Psoas muscle (tissue), 7 donors: ENCODE measurements at regions not wholly inside any gene's neighbourhood (a gene's known extent, or its start where the extent isn't known, plus 50 kb on each side); places are given as distances from the start of the nearest gene placed in this dataset.
A peak's percentile ranks its signal among the peaks of the same experiment; 100 is the strongest.

ENCODE experiments used
- ATAC-seq, 4 donors: fragments of 200-7000 bp; cut with Tn5 transposase; one replicate each; pipeline ENCODE4 v1.9.1; 2020; ENCODE audit warnings: moderate library complexity in 3 of 4, mild to moderate bottlenecking in 2 of 4
- DNase-seq, 2 donors: peaks; one replicate each; pipeline ENCODE4 v3.0.0-alpha.2; 2020
- H3K27ac ChIP-seq: fragments of 200-600 bp; one replicate; pipeline ENCODE4 v1.8.0; 2022
- H3K27me3 ChIP-seq, 3 donors: fragments of 200-600 bp in 1 of 3; one replicate each; pipeline versions ENCODE4 v1.6.1 to v1.8.0; 2013 to 2022; ENCODE audit warnings: low read length in 2 of 3, mild to moderate bottlenecking in 2 of 3, moderate library complexity in 1 of 3; ENCODE audit not compliant: insufficient read depth in 3 of 3
- H3K36me3 ChIP-seq, 2 donors: fragments of 200-600 bp in 1 of 2; one replicate each; pipeline versions ENCODE4 v1.6.1 to v1.8.0; 2013 to 2022; ENCODE audit warnings: low read depth in 1 of 2, mild to moderate bottlenecking in 1 of 2, moderate library complexity in 1 of 2; ENCODE audit not compliant: insufficient read depth in 1 of 2
- H3K4me1 ChIP-seq: fragments of 200-600 bp; one replicate; pipeline ENCODE4 v1.8.0; 2022
- H3K4me3 ChIP-seq: fragments of 200-600 bp; one replicate; pipeline ENCODE4 v1.8.0; 2022; ENCODE audit warnings: mild to moderate bottlenecking
- H3K9me3 ChIP-seq: fragments of 200-600 bp; one replicate; pipeline ENCODE4 v1.8.0; 2022
- WGBS, 3 donors: extraction: QIAGEN DNeasy Blood & Tissue Kit; methylation state at CpG; one replicate each; pipeline versions ENCODE4 v1.1.6 to v1.1.7; 2013; 5-methylcytosine and 5-hydroxymethylcytosine counted together
- intact Hi-C, 2 donors: fragments of 100-400 bp; cut with DNase I; formaldehyde crosslinking; loops; one replicate each; pipeline versions ENCODE4 v1.11.0 to v1.14.2; 2022
- TF ChIP-seq, protein P1 (sequence below): fragments of 200-600 bp; IDR thresholded peaks from one replicate; pipeline ENCODE4 v1.8.0; 2022; ENCODE audit warnings: antibody characterized with exemption
- donor health status: healthy with polysubstance abuse.
- donor health status: DM: no; HTN: no; CAD: no; lungs with moderate emphysema.
- donor health status: Bipolar disorder and iron deficiency.
- donor health status: healthy.
- donor health status: DM: yes; HTN: yes; CAD: no.
- donor health status: DM: no; HTN: no; CAD: no.
- donor health status: DM: yes; HTN: yes; CAD: no.

DNA sequence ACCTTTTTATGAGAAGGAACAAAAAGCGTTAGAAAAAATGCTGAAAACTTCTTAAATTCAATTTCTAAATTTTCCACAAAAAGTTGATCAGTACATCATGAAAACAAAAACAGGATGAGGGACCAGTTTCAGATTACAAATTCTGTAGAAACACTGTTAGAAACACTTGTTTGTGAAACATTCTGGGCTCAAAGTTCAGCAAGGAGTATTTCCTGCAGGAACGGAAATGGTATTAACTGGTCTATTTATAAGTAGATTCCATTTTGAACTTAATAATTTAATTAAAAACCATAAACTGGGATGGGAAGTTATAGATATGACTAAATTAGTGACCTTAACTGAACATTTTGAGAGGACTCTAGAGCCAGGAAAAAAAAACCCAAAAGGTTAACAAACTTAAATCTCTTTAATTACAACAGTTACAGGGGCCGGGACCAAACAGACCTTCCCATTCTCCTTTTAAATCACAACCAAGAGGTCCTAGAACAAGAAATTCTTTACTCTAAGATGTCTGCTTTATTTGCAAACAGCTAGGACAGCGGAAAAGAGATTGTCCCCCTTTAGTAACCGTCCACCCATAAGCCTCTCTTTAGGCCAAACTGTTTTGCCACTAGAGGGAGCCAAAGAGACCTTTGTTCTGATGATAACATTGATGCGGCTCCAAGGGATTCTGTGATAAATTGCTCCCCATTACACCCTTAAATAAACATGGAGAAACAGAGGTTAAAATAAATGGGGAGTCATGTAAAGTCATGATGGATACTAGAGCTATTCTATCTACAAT, 69.0 kb upstream of the RERGL start:
- TF ChIP-seq, protein P1, sequence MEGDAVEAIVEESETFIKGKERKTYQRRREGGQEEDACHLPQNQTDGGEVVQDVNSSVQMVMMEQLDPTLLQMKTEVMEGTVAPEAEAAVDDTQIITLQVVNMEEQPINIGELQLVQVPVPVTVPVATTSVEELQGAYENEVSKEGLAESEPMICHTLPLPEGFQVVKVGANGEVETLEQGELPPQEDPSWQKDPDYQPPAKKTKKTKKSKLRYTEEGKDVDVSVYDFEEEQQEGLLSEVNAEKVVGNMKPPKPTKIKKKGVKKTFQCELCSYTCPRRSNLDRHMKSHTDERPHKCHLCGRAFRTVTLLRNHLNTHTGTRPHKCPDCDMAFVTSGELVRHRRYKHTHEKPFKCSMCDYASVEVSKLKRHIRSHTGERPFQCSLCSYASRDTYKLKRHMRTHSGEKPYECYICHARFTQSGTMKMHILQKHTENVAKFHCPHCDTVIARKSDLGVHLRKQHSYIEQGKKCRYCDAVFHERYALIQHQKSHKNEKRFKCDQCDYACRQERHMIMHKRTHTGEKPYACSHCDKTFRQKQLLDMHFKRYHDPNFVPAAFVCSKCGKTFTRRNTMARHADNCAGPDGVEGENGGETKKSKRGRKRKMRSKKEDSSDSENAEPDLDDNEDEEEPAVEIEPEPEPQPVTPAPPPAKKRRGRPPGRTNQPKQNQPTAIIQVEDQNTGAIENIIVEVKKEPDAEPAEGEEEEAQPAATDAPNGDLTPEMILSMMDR, result peak; percentile 22
- intact Hi-C loops, result no loop called here
- WGBS, 3 donors, result 78 to 83% (median 81%) methylated on average over 6 of the region's 6 CpGs
- H3K4me1 ChIP-seq, result no peaks in the 10 kb centered on the region
- no peaks in the 10 kb centered on the region for H3K36me3 ChIP-seq
- peaks cover 0 to 2% (median 0%) of the 10 kb centered on the region in 3 donors for H3K27me3 ChIP-seq
- no peak overlapping the region for H3K4me3 ChIP-seq
- no peak overlapping the region for H3K27ac ChIP-seq
- ATAC-seq, result no peak
- DNase-seq, result no peak
- peaks cover 8% of the 10 kb centered on the region for H3K9me3 ChIP-seq

GRCh38 chr12:18153826-18154225, 63.8 kb upstream of the RERGL start:
- Histone ChIP-seq H3K27me3 (no peaks in the 10 kb centered on the region), H3K27ac (no peak overlapping the region), H3K36me3 (no peaks in the 10 kb centered on the region), H3K4me1 (no peaks in the 10 kb centered on the region), H3K4me3 (no peak overlapping the region), H3K9me3 (peaks cover 8% of the 10 kb centered on the region)
- WGBS, 3 donors, result 59 to 69% (median 66%) methylated on average over 2 of the region's 2 CpGs
- DNase-seq (no peak), ATAC-seq (no peak)
- intact Hi-C loops, result no loop called here
- TF ChIP-seq, protein P1, result no peak

- intact Hi-C loops, result no loop called here
Measured at GRCh38 chr12:18151036-18151435, 61.0 kb upstream of the RERGL start.

DNA sequence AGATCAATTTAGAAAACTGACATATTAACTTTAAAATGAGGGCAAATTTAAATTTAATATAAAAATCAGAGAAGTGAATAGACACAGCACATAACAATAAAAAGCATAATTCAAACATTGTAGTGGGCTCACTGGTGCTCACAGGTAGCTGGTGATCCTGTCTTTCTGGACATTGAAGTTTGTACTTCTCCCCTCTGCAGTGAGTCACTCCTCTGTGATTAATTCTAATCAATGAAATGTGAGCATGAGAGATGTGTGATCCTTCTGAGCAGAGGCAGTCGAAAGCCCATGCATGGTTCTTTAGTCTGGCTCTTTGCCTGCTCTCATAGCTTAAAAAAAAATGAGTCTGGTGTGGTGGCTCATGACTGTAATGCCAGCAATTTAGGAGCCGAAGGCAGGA, 59.0 kb upstream of the RERGL start:
- intact Hi-C loops, result no loop called here
- no peaks in the 10 kb centered on the region for H3K9me3 ChIP-seq
- ATAC-seq (no peak), DNase-seq (no peak)
- no peak overlapping the region for H3K27ac ChIP-seq
- TF ChIP-seq, protein P1, result no peak
- no peaks in the 10 kb centered on the region for H3K27me3 ChIP-seq
- WGBS, 3 donors, result 20 to 41% (median 36%) methylated on average over 2 of the region's 2 CpGs
- H3K4me3 ChIP-seq, result no peak overlapping the region
- H3K4me1 ChIP-seq, result no peaks in the 10 kb centered on the region
- no peaks in the 10 kb centered on the region for H3K36me3 ChIP-seq

More at GRCh38 chr12:18151036-18151435, 61.0 kb upstream of the RERGL start:
- DNase-seq (no peak), ATAC-seq (no peak)
- no peaks in the 10 kb centered on the region for H3K36me3 ChIP-seq
- TF ChIP-seq, protein P1, result no peak
- no peak overlapping the region for H3K4me3 ChIP-seq
- no peak overlapping the region for H3K27ac ChIP-seq
- 59 to 64% (median 60%) methylated on average over 1 of the region's 1 CpG for WGBS, 3 donors
- no peaks in the 10 kb centered on the region for H3K27me3 ChIP-seq
- H3K9me3 ChIP-seq, result no peaks in the 10 kb centered on the region
- H3K4me1 ChIP-seq, result no peaks in the 10 kb centered on the region

DNA sequence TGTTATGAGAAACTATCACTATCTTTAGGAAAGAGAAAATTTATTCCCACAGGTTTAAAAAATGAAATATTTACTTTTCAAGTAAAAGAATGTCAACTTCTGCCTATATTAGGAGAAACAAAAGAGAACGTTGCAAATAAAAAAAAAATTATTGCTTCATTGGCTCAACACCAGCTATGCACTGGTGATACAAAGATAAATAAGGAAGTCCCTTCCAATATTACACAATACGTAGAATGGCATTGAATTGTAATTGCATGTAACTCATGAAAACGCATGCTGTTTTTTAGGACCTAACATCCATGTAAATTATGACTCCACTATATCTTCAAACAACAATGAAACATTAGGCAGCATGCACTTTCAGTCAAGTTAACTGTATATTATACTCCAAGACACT, 56.4 kb upstream of the RERGL start:
- no peak overlapping the region for H3K27ac ChIP-seq
- ATAC-seq (no peak), DNase-seq (no peak)
- no peak overlapping the region for H3K4me3 ChIP-seq
- H3K36me3 ChIP-seq, result no peaks in the 10 kb centered on the region
- intact Hi-C loops, result no loop called here
- H3K27me3 ChIP-seq, result no peaks in the 10 kb centered on the region
- no peaks in the 10 kb centered on the region for H3K4me1 ChIP-seq
- 44 to 49% (median 46%) methylated on average over 3 of the region's 3 CpGs for WGBS, 3 donors
- TF ChIP-seq, protein P1, result no peak
- H3K9me3 ChIP-seq, result no peaks in the 10 kb centered on the region
